Spinal cord (tissue), 9 donors: ENCODE measurements at regions not wholly inside any gene's neighbourhood (a gene's known extent, or its start where the extent isn't known, plus 50 kb on each side); places are given as distances from the start of the nearest gene placed in this dataset.
A peak's percentile ranks its signal among the peaks of the same experiment; 100 is the strongest.

ENCODE experiments used
- DNase-seq, 6 donors: peaks; one replicate each; pipeline versions ENCODE4 v3.0.0 to v3.0.0-alpha.2; 2013 to 2015; ENCODE audit warnings: low spot score in 6 of 6, low read depth in 4 of 6
- H3K27ac ChIP-seq: one replicate; pipeline ENCODE4 v1.5.1; 2013; ENCODE audit warnings: low read depth, low read length, control low read depth
- H3K27me3 ChIP-seq: one replicate; pipeline ENCODE4 v1.6.1; 2013; ENCODE audit warnings: low read length; ENCODE audit not compliant: control insufficient read depth, insufficient read depth
- H3K36me3 ChIP-seq: one replicate; pipeline ENCODE4 v1.6.1; 2013; ENCODE audit warnings: low read length; ENCODE audit not compliant: control insufficient read depth, insufficient read depth
- H3K4me1 ChIP-seq: one replicate; pipeline ENCODE4 v1.6.1; 2013; ENCODE audit warnings: low read length; ENCODE audit not compliant: control insufficient read depth, insufficient read depth
- H3K4me3 ChIP-seq: one replicate; pipeline ENCODE4 v1.5.1; 2013; ENCODE audit warnings: low read depth, low read length, control low read depth
- H3K9me3 ChIP-seq: one replicate; pipeline ENCODE4 v1.6.1; 2013; ENCODE audit warnings: low read length; ENCODE audit not compliant: control insufficient read depth, insufficient read depth
- whole genome bisulfite sequencing: methylation state at CpG from one replicate; pipeline ENCODE4 v1.1.5; 2013; ENCODE audit warnings: missing lambda C conversion rate; ENCODE audit not compliant: insufficient coverage; 5-methylcytosine and 5-hydroxymethylcytosine counted together
- donor health status: healthy.

DNA sequence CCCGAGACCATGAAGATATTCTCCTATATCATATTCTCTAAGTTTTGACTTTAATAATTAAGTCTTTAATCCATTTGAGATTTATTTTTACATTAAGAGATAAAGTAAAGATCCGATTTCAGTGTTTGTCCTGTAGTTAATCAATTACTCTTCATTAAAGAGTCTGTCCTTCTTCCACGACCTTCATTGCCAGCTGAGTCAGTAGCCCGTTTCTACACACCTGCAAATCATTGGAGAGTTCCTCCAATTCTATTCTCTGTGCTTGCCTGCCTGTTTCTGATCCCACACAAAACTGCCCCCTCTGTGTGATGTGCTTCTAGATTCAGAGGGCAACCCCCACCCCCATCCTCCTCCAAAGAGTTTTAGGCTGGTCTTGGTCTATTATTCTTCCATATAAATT, 119.2 kb downstream of the KCNF1 start:
- Histone ChIP-seq H3K36me3 (no peaks in the 10 kb centered on the region), H3K27me3 (no peaks in the 10 kb centered on the region), H3K9me3 (no peaks in the 10 kb centered on the region), H3K4me3 (no peak overlapping the region), H3K27ac (no peak overlapping the region), H3K4me1 (no peaks in the 10 kb centered on the region)
- 32% methylated on average over 2 of the region's 4 CpGs for WGBS
- no peak for DNase-seq

DNA sequence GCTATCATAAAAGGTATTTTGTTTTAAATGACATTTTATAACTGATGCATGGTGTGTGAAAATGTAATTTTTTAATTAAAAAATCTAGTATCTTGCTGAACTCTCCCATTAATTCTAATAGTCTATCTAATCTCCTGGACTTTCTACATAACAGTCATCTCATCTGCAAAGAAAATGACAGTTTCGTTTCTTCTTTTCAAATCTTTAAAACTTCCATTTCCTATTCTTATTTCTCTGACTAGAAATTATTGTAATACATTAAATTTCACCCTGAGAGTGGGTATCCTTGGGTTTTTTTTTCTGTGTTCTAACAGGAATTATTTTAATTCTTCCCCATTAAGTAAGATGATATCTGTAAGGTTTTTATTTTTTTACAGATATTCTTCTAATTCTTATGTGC, 120.1 kb downstream of the KCNF1 start:
- H3K27ac ChIP-seq, result no peak overlapping the region
- no peak overlapping the region for H3K4me3 ChIP-seq
- H3K27me3 ChIP-seq, result no peaks in the 10 kb centered on the region
- no peak for DNase-seq
- no peaks in the 10 kb centered on the region for H3K4me1 ChIP-seq
- no CpG with 5 or more reads among the region's 1 CpG for WGBS
- H3K9me3 ChIP-seq, result no peaks in the 10 kb centered on the region
- H3K36me3 ChIP-seq, result no peaks in the 10 kb centered on the region

GRCh38 chr2:11032396-11032795, 120.7 kb downstream of the KCNF1 start:
- Histone ChIP-seq H3K4me1 (no peaks in the 10 kb centered on the region), H3K36me3 (no peaks in the 10 kb centered on the region), H3K27ac (no peak overlapping the region), H3K4me3 (no peak overlapping the region), H3K9me3 (no peaks in the 10 kb centered on the region), H3K27me3 (no peaks in the 10 kb centered on the region)
- DNase-seq, result no peak
- WGBS, result no CpG with 5 or more reads among the region's 2 CpGs

- no peaks in the 10 kb centered on the region for H3K9me3 ChIP-seq
- H3K36me3 ChIP-seq, result no peaks in the 10 kb centered on the region
- DNase-seq, result no peak
- H3K4me3 ChIP-seq, result no peak overlapping the region
- 67% methylated on average over 1 of the region's 1 CpG for WGBS
- no peaks in the 10 kb centered on the region for H3K27me3 ChIP-seq
- no peaks in the 10 kb centered on the region for H3K4me1 ChIP-seq
- no peak overlapping the region for H3K27ac ChIP-seq
These were observed 121.4 kb downstream of the KCNF1 start for GRCh38 chr2:11033114-11033513.

GRCh38 chr2:11038641-11039040, 116.6 kb upstream of the SLC66A3 start:
- DNase-seq, result no peak

GRCh38 chr2:11040992-11041391, 114.3 kb upstream of the SLC66A3 start:
- Histone ChIP-seq H3K27ac (no peak overlapping the region), H3K9me3 (peaks cover 7% of the 10 kb centered on the region), H3K36me3 (no peaks in the 10 kb centered on the region), H3K4me3 (no peak overlapping the region), H3K4me1 (peaks cover 4% of the 10 kb centered on the region), H3K27me3 (no peaks in the 10 kb centered on the region)
- DNase-seq, result no peak
- no CpG with 5 or more reads among the region's 1 CpG for WGBS

More at GRCh38 chr2:11038641-11039040, 116.6 kb upstream of the SLC66A3 start:
- 80% methylated on average over 1 of the region's 1 CpG for WGBS
- Histone ChIP-seq H3K4me3 (no peak overlapping the region), H3K9me3 (peaks cover 7% of the 10 kb centered on the region), H3K27ac (no peak overlapping the region), H3K4me1 (peaks cover 4% of the 10 kb centered on the region), H3K27me3 (no peaks in the 10 kb centered on the region), H3K36me3 (no peaks in the 10 kb centered on the region)

GRCh38 chr2:11042841-11043240, 112.4 kb upstream of the SLC66A3 start:
- no peaks in the 10 kb centered on the region for H3K36me3 ChIP-seq
- H3K9me3 ChIP-seq, result peaks cover 7% of the 10 kb centered on the region
- peaks cover 4% of the 10 kb centered on the region for H3K4me1 ChIP-seq
- peak in 2 of 6 donors; percentile 54 to 57 for DNase-seq
- H3K27me3 ChIP-seq, result no peaks in the 10 kb centered on the region
- no peak overlapping the region for H3K4me3 ChIP-seq
- WGBS, result 46% methylated on average over 6 of the region's 8 CpGs
- H3K27ac ChIP-seq, result no peak overlapping the region

GRCh38 chr2:11043245-11043644, 112.0 kb upstream of the SLC66A3 start:
- no peak overlapping the region for H3K27ac ChIP-seq
- peaks cover 4% of the 10 kb centered on the region for H3K4me1 ChIP-seq
- no peaks in the 10 kb centered on the region for H3K27me3 ChIP-seq
- peaks cover 7% of the 10 kb centered on the region for H3K9me3 ChIP-seq
- DNase-seq, result peak in 1 of 6 donors; percentile 37
- no CpG with 5 or more reads among the region's 2 CpGs for WGBS
- H3K4me3 ChIP-seq, result no peak overlapping the region
- H3K36me3 ChIP-seq, result no peaks in the 10 kb centered on the region

GRCh38 chr2:11044201-11044600, 111.1 kb upstream of the SLC66A3 start:
- Histone ChIP-seq H3K27me3 (no peaks in the 10 kb centered on the region), H3K36me3 (no peaks in the 10 kb centered on the region), H3K4me1 (peaks cover 4% of the 10 kb centered on the region), H3K9me3 (peaks cover 2% of the 10 kb centered on the region), H3K27ac (no peak overlapping the region), H3K4me3 (no peak overlapping the region)
- 64% methylated on average over 3 of the region's 6 CpGs for WGBS
- DNase-seq, result no peak

DNA sequence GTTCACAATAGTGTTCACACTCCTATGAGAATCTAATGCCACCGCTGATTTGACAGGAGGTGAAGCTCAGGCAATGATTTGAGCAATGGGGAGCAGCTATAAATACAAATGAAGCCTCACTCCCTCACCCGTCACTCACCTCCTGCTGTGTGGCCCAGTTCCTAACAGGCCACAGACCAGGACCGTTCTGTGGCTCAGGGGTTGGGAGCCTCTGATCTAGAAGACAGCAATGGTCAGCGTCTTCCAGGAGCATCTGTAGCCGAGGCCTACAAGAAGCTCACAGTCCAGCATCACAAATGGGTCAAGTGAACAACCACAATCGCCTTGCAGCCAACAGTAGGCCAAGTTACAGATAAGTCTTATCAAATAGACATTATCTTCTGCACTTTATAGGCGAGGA, 110.0 kb upstream of the SLC66A3 start:
- Histone ChIP-seq H3K27me3 (no peaks in the 10 kb centered on the region), H3K4me3 (no peak overlapping the region), H3K27ac (no peak overlapping the region), H3K4me1 (peaks cover 4% of the 10 kb centered on the region), H3K36me3 (no peaks in the 10 kb centered on the region), H3K9me3 (no peaks in the 10 kb centered on the region)
- no peak for DNase-seq
- WGBS, result 91% methylated on average over 4 of the region's 7 CpGs
